NCI-H2029 (cell line): ENCODE measurements at regions not wholly inside any gene's neighbourhood (a gene's known extent, or its start where the extent isn't known, plus 50 kb on each side); places are given as distances from the start of the nearest gene placed in this dataset.

Source experiments
- DNase-seq: peaks from one replicate; lab custom pipeline; 2025; lab: John Stamatoyannopoulos, UW

DNA sequence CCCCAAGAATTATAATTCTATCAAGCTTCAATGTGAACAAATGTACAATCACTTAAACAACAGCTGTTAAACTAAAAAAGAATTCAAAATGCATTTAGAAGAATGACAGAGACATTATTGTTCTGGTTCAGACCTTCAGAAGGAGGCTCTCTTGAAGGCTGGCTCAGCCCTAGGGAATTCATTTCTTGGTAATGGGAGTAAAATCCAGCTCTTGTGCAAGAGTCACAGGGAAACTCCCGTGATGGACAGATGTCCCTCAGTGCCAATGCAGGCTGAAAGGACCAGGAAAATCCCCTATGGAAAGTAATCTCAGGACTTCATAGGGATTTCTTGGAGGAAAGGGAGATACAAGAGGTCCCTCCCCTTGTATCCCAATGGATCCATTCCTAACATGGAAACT is 149.9 kb upstream of the STT3B start:
- DNase-seq, result no peak

DNA sequence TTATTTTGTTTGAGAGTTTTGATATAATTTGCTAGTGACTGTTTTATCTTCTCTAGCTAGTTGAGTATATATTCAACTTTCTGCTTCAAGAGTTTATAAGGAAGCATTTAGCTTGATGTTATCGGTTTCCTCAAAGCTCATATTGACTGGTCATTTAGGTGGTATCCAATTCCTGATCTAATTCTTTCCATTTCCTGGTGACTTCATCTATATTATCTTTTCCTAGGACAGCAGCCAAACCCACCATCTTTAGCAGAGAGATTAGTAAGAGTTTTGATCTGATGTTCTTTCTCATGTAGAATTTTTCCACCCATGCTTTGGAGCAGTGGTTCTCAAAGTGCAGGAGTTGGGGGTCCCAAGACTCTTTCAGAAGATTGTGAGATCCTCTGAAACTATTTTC is 148.6 kb upstream of the STT3B start:
- DNase-seq, result no peak

- DNase-seq, result no peak
Observed at GRCh38 chr3:31389939-31390338, 142.8 kb upstream of the STT3B start.

- no peak for DNase-seq
Observed at GRCh38 chr3:31390466-31390865, 142.3 kb upstream of the STT3B start.

- DNase-seq, result no peak
Observed at GRCh38 chr3:31391150-31391549, 141.6 kb upstream of the STT3B start.

GRCh38 chr3:31392568-31392967 is 140.2 kb upstream of the STT3B start:
- no peak for DNase-seq

DNA sequence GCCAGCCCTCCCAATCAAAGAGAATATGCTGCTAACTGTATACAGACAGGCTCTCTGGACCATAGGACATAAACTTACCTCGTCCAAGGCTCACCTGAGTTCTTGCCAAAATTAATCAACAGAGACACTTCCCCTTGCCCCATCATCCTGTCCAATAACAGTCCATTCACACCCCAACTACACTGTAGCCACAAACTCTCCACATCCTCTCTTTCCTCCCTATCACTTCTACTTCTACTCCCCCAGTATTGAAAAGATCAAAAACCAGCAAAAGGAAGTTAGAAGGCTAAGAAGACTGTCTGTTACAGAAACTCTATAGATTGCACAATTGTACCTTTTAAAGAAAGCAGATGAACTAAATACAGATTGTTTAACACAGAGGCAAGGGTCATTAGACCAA is 133.5 kb upstream of the STT3B start:
- no peak for DNase-seq

- no peak for DNase-seq
Observed at GRCh38 chr3:31402117-31402516, 130.6 kb upstream of the STT3B start.

- DNase-seq, result no peak
Observed at GRCh38 chr3:31403197-31403596, 129.5 kb upstream of the STT3B start.

DNA sequence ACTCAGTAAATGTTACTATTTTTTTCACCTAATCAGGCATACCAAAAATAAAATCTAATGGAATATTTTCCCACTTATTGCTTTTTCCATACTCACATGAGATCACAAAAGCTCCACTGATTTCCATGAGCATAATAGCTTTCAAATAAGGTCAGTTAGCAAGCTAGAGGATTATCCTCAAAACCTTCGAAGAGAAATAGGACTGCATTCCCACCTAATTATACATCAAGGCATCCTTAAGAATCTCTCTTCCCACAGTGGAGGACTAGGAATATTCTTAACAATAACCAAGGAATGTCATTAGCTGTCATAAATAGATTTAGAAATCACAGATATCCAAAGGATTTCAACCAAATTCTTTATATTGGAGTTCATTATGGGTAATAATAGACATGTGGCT is 127.9 kb upstream of the STT3B start:
- DNase-seq, result no peak

DNA sequence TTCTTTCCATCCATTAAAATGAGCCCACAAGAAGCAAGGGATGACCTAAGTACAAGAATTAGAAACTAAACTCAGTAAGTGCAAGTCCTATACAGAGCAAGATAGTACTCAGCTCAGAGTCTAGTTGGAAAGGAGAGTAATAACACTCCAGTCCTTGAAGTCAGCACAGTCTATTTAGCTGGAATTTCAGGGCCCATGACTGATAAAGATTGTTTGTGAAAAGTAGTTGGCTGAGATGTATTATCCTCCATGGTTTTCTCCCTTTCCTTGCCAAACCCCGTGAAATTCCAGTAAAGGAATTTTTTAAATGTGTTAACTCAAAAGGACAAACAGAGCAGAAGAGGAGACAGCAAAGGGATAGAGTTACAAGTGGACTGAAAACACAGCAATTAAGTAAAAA is 127.2 kb upstream of the STT3B start:
- DNase-seq, result no peak

GRCh38 chr3:31406896-31407295 is 125.8 kb upstream of the STT3B start:
- DNase-seq, result no peak

DNA sequence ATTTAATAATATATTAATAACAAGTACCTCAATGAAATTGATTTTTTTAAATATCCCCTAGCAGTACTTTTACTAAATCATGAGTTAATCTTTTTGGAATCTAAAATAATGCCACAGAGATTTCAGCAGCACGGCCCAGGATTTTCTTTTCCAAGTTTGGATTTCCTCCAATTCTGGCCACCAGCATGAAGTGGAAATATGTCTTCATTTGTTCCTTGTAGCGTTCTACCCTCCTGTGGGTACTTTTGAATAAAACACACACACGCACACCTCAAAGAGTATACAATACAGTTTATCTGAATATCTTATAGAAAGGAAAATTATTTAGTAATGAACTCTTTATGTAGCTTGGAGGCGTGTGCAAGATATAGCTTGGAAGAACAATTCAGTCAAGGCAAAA is 125.1 kb upstream of the STT3B start:
- DNase-seq, result no peak

GRCh38 chr3:31408720-31409119 is 124.0 kb upstream of the STT3B start:
- no peak for DNase-seq

DNA sequence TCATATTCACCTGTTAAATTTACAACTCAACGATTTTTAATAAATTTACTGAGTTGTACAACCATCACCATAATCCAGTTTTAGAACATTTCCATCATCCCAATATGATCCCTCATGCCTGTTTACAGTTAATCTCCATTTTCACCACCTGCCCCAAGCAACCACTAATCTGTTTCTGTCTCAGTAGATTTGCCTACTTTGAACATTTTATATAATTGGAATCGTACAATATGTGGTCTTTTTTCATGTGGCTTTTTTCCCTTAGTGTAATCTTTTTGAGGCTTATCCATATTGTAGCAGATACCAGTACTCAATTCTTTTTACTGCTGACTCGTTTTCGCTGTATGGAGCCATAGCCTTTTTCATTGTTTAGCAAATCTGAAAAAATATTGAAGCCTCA is 123.3 kb upstream of the STT3B start:
- DNase-seq, result no peak

DNA sequence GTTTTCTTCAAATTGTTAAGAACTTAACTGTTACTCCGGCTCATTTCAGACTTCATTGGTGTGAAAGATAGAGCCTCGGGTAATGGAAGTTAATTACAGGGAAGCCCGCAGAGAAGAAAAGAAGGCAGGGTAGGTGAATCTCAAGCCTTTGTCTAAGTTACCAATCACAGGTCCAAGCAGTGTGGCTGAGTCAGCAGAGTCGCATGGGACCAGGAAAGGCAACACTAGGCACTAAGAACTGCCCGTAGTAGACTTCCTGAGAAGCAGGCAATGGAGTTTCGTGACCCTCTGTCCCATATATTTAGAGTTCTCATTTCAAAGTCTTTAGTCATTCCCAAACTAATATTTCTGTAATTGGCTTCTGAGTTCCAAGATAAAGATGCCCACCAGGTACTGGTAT is 122.9 kb upstream of the STT3B start:
- no peak for DNase-seq

GRCh38 chr3:31410411-31410810 is 122.3 kb upstream of the STT3B start:
- no peak for DNase-seq

DNA sequence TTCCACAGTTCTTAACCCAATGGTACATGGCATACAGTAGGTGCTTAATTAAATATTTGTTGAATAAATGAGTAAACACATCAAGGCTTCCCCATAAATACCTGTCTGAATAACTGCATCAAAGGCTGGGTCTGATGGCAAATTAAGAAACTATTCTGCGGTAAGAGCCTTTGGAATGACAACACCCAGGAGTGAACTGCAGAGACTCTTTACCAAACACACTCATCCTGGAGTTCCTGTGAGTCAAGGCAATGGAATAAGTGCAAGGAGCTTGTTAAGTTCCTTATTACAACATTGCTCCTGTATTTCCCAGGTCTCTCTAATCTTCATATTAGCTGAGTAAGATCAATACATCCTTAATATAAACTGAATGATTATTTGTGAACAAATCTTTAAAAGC is 119.9 kb upstream of the STT3B start:
- no peak for DNase-seq

GRCh38 chr3:31413515-31413914 is 119.2 kb upstream of the STT3B start:
- DNase-seq, result no peak

DNA sequence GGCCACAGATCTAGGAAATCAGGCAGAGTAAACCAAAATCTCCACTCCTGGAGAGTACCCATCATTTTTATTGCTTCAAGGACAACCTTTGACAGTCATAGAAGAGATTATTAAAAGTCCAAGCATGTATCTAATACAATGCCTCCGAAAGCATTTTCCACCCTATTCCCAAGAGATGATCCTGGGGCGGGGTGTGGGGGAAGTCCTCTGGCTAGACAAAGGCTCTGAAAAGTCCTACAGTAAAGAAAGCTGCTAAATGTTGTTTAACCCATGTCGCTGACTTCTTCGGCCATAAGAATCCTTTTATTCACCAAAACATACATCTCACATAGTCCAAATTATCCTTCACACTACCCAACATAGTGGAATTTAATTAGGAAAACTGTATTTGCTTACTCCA is 115.7 kb upstream of the STT3B start:
- DNase-seq, result no peak

- DNase-seq, result no peak
Observed at GRCh38 chr3:31417486-31417885, 115.2 kb upstream of the STT3B start.

DNA sequence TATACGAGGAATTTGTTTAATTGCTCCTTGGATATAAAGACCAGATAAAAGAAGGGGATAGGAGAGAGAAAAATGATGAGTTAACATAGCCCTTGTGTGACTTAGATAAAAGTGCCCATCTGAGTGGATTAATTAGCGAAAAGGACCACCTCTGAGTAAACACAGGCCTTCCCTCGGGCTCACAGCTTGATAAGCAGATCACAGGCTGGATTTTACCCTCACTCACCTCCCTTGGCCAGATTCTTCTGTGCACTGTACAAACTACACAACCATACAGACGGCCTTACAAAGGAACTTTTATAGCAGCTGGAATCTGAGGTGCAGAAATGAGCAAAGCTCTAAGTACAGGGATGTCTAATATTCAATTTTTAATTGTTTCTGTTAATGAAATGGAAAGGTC is 112.4 kb upstream of the STT3B start:
- DNase-seq, result no peak

GRCh38 chr3:31421314-31422048 is 111.2 kb upstream of the STT3B start:
- no peak for DNase-seq

DNA sequence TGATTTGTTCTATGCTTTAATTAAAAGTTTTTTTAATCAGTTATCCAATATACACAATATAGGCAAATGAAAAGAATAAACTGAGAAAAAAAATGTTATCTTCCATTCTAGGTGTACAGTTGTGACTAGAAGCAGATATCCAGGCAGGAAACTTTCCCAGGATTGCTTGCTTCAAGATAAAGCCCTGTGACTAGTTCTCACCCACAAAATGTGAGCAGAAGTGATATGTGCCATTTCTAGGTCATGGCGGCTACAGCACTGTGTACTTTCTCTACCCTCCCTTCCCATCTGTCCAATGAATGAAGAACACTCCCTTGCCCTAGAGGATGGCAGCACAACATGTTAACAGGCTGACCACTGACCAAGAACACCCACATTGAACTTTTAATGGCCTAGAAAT is 110.5 kb upstream of the STT3B start:
- no peak for DNase-seq

- DNase-seq, result no peak
Observed at GRCh38 chr3:31423482-31423881, 109.2 kb upstream of the STT3B start.
